ENCODE measurements at regions not wholly inside any gene's neighbourhood (a gene's known extent, or its start where the extent isn't known, plus 50 kb on each side); places are given as distances from the start of the nearest gene placed in this dataset.

GRCh38 chr1:114209971-114210370 is 56.3 kb upstream of the SYT6 start:
- TF ChIP-seq CTCF (conservative IDR thresholded peaks at IDR 0.05), result no peak
- TF ChIP-seq EZH2 (IDR thresholded peaks at IDR 0.05; ENCODE audit: low read depth), result no peak

All from PC-9 (cell line).